IPS-18a (cell line): ENCODE measurements at regions not wholly inside any gene's neighbourhood (a gene's known extent, or its start where the extent isn't known, plus 50 kb on each side); places are given as distances from the start of the nearest gene placed in this dataset.

Source experiments
- H3K27ac ChIP-seq: one replicate; pipeline ENCODE4 v1.5.1; 2013; ENCODE audit warnings: low read length
- H3K27me3 ChIP-seq: one replicate; pipeline ENCODE4 v1.6.1; 2013; ENCODE audit warnings: mild to moderate bottlenecking, low read length; ENCODE audit not compliant: control insufficient read depth, insufficient read depth
- H3K36me3 ChIP-seq: one replicate; pipeline ENCODE4 v1.6.1; 2013; ENCODE audit warnings: low read depth, low read length; ENCODE audit not compliant: control insufficient read depth
- H3K4me1 ChIP-seq: one replicate; pipeline ENCODE4 v1.6.1; 2013; ENCODE audit warnings: low read depth, low read length; ENCODE audit not compliant: control insufficient read depth
- H3K4me3 ChIP-seq: one replicate; pipeline ENCODE4 v1.5.1; 2013; ENCODE audit warnings: low read length
- H3K9ac ChIP-seq: one replicate; pipeline ENCODE4 v1.6.1; 2013; ENCODE audit warnings: mild to moderate bottlenecking, low read length, moderate library complexity
- H3K9me3 ChIP-seq: one replicate; pipeline ENCODE4 v1.6.1; 2013; ENCODE audit warnings: low read depth, low read length; ENCODE audit not compliant: control insufficient read depth

DNA sequence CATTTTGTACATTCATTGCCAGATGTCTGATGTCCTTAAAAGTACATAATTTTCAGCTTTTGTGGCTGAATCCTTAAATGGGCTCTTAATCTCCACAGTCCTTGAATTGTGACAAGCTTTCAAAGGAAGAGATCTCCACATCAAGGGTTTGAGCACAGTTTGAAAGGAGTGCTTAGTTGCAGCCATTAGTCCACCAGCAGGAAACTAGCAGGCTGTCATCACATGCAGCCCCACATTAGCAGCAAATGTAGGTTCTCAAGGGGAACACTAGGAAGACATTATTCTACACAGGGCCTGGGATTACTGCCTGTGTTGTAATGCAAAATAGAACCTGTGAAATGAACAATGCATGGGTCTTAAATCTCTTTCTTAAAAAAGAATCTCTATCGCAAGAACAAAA is 173.2 kb downstream of the CBLL2 start:
- Histone ChIP-seq H3K4me3 (no peak overlapping the region), H3K36me3 (no peaks in the 10 kb centered on the region), H3K9me3 (peaks cover 11% of the 10 kb centered on the region), H3K4me1 (no peaks in the 10 kb centered on the region), H3K27ac (no peak overlapping the region), H3K9ac (no peak overlapping the region), H3K27me3 (no peaks in the 10 kb centered on the region)

DNA sequence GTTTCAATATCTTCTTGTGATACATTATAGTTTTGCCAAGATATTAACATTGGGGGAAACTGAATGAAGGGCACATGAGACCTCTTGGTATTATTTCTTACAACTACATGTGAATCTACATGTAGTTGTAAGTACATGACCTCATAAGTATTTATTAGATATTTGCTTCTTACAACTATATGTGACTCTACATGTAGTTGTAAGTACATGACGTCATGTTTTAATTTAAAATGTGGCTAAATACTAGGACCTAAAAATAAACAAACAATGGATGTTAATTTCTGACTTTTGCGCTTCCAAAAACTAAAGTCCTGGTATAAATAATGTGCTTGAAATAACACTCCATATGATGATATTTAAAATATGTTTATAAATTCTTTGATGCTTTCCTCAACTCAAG is 190.2 kb downstream of the CBLL2 start:
- H3K27ac ChIP-seq = no peak overlapping the region
- H3K9ac ChIP-seq = no peak overlapping the region
- no peaks in the 10 kb centered on the region for H3K27me3 ChIP-seq

GRCh38 chrX:22467571-22467970 is 194.9 kb downstream of the CBLL2 start:
- Histone ChIP-seq H3K9ac (no peak overlapping the region), H3K4me3 (no peak overlapping the region), H3K4me1 (no peaks in the 10 kb centered on the region), H3K27ac (no peak overlapping the region), H3K36me3 (no peaks in the 10 kb centered on the region), H3K9me3 (peaks cover 14% of the 10 kb centered on the region), H3K27me3 (no peaks in the 10 kb centered on the region)

More for the DNA sequence above, 190.2 kb downstream of the CBLL2 start:
- H3K4me1 ChIP-seq = no peaks in the 10 kb centered on the region
- peaks cover 35% of the 10 kb centered on the region for H3K9me3 ChIP-seq
- no peak overlapping the region for H3K4me3 ChIP-seq
- no peaks in the 10 kb centered on the region for H3K36me3 ChIP-seq

- Histone ChIP-seq H3K9ac (no peak overlapping the region), H3K4me1 (no peaks in the 10 kb centered on the region), H3K4me3 (no peak overlapping the region), H3K27ac (no peak overlapping the region), H3K9me3 (peaks cover 18% of the 10 kb centered on the region), H3K36me3 (no peaks in the 10 kb centered on the region), H3K27me3 (no peaks in the 10 kb centered on the region)
These were observed 208.7 kb downstream of the CBLL2 start for GRCh38 chrX:22481436-22481835.

- H3K36me3 ChIP-seq = no peaks in the 10 kb centered on the region
- H3K4me1 ChIP-seq = no peaks in the 10 kb centered on the region
- no peak overlapping the region for H3K9ac ChIP-seq
- H3K9me3 ChIP-seq = peaks cover 23% of the 10 kb centered on the region
- no peak overlapping the region for H3K27ac ChIP-seq
- no peaks in the 10 kb centered on the region for H3K27me3 ChIP-seq
- no peak overlapping the region for H3K4me3 ChIP-seq
These were observed 213.6 kb downstream of the CBLL2 start for GRCh38 chrX:22486296-22486695.

DNA sequence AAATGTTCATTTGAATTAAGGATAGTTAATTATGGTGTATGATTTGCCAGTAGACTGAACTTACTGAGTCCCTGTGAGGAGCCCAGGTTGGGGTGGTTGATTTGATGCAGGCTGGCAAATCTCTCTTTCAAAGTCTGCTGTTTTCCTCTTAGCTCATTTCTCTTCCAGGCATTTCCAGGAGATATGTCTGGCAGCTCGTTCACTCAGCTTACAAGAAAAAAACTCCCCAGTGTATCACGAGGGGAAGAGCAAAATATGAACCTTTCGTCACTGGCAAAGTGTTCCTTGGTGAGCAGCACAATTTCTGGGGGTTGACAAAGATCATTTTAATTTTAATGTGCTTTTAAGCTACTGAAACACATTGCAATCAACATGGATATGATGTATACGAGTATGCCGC is 244.2 kb downstream of the CBLL2 start:
- Histone ChIP-seq H3K27ac (no peak overlapping the region), H3K9me3 (peaks cover 4% of the 10 kb centered on the region), H3K36me3 (no peaks in the 10 kb centered on the region), H3K4me3 (no peak overlapping the region), H3K9ac (no peak overlapping the region), H3K4me1 (no peaks in the 10 kb centered on the region), H3K27me3 (no peaks in the 10 kb centered on the region)

DNA sequence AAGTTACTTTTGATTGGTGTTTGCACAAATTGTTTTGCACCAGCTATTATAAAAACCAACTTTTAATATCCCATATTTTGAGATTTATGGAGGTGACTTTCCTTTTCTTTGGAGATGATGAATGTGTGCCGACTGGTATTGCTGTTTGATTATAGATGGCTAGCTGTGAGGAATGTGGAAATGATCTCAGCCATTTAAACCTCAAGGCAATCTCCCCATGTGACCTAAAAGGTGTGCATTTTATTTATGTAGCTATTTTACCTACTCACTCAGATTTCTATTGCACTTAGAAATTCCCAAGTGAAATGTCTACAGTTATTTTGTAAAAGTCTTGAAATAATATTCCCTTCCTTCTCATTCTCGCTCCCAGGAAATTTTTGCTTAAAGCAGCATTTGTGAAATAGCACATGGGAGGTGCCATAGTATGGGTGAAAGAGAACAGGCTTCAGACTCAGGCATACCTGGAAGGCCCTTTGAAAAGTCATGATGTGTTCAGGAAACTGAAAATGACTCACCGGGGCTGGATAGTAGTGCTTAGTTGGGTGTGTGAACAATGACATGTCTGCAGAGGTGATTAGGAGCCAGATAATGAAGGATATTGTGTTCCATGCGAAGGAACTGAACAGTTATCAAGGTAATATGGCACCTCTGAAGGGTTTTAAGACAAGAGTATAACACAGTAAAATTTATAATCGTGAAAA is 247.6 kb downstream of the CBLL2 start:
- H3K27me3 ChIP-seq = no peaks in the 10 kb centered on the region
- no peaks in the 10 kb centered on the region for H3K4me1 ChIP-seq
- no peak overlapping the region for H3K27ac ChIP-seq
- no peak overlapping the region for H3K9ac ChIP-seq
- H3K36me3 ChIP-seq = no peaks in the 10 kb centered on the region
- no peak overlapping the region for H3K4me3 ChIP-seq
- peaks cover 4% of the 10 kb centered on the region for H3K9me3 ChIP-seq

DNA sequence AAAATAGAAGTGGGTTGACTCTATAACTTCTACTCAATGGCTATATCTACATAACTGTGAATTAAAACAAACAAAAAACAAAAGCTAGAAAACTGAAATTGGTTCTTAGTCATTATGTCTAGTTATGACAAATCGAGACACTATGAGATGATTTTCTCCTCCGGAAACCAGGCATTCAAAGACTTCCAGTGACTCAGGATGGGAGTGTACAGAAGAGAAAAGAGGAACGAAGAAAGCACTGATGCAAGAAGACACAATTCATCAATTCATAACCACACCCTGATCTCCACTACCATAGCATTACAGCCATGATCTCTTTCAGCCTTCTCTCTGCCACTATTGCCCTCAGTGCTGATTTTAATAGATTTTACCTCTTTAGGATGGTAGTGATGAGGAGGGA is 253.6 kb downstream of the CBLL2 start:
- Histone ChIP-seq H3K36me3 (no peaks in the 10 kb centered on the region), H3K9ac (no peak overlapping the region), H3K27me3 (no peaks in the 10 kb centered on the region), H3K9me3 (peaks cover 10% of the 10 kb centered on the region), H3K4me3 (no peak overlapping the region), H3K4me1 (no peaks in the 10 kb centered on the region), H3K27ac (no peak overlapping the region)

DNA sequence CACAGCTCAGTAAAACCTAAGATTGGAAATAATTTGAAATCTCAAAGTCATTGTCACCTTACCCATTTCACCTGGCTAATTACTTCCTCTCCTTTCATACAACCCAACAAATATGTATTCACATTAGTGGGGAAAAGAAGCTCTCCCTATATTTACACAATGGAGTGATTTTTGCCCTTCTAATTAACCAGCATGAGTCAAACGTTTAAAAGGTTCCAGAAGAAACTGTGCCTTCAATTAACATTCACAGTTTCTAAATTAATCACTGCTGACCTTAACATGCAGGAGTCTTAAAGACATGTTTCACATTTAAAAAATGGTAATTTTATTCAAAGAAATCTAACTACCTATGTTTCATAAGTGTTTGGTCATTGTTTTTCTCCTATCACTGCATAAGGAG is 254.6 kb downstream of the CBLL2 start:
- Histone ChIP-seq H3K27me3 (no peaks in the 10 kb centered on the region), H3K27ac (no peak overlapping the region), H3K9ac (no peak overlapping the region), H3K4me1 (no peaks in the 10 kb centered on the region), H3K36me3 (no peaks in the 10 kb centered on the region), H3K4me3 (no peak overlapping the region), H3K9me3 (peaks cover 10% of the 10 kb centered on the region)

DNA sequence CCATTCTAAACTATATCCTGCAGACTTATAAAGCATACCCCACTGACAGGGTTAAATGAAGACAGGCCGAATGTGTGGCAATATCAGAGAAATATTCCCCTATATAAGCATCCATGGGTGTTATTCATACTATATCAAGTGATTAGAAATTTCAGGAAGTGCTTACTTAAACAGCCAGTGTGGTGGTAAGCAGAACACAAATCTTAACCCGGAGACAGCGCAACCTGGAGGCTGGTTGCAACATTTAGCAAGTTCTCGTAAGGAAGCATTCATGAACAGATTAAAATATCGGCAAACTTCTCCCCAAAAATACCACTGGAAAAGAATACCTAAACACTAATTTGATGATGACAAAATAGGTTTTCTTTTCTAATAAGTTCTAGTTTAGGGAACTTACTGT is 261.2 kb downstream of the CBLL2 start:
- Histone ChIP-seq H3K4me1 (no peaks in the 10 kb centered on the region), H3K27me3 (no peaks in the 10 kb centered on the region), H3K9me3 (peaks cover 10% of the 10 kb centered on the region), H3K4me3 (no peak overlapping the region), H3K36me3 (no peaks in the 10 kb centered on the region), H3K27ac (no peak overlapping the region), H3K9ac (no peak overlapping the region)

DNA sequence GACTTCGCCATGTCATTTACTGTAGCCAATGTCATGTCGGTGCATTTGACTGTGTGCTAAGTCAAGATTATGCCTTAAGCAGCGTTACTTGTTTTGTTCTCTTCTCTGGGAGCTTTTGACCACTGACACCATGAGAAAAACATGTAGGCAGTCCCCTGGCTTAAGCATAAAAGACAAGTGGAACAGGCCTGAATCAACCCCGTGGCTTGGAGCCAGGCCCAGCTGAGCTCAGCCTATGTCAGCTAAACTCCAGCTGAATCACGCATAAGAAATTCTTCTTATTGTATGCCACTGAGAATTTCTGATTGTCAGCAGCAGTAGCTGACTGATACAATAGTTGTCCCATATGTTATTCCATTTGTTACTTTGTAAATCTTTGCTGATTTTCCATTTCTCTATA is 261.9 kb downstream of the CBLL2 start:
- Histone ChIP-seq H3K9ac (no peak overlapping the region), H3K4me1 (no peaks in the 10 kb centered on the region), H3K27me3 (no peaks in the 10 kb centered on the region), H3K36me3 (no peaks in the 10 kb centered on the region), H3K9me3 (peaks cover 11% of the 10 kb centered on the region), H3K27ac (no peak overlapping the region), H3K4me3 (no peak overlapping the region)

DNA sequence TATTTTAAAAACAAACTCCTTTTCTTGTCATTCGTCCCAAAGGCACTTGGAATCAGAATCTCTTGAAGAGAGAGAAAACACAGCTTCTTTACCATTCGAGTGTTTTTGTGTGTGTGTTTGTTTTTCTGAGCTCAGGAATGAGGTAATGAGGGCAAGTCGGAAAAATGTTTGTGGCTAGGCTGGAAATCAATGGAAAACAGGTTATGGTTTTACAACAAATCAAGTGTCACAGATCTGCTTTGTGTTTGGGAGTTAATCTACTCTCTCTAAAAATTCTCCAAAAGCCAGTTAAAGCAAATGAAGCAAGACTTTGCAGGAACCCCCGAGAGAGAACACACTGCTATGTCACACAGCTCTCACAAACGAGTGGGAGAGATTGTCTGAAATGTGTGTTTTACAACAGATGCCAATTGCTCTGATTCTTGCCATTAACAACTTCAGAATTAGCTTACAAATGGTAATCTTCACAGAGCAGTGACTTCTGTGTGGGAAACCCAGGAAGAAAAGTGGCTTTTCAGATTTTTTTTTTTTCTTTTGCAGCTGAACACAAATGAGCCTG is 264.1 kb downstream of the CBLL2 start:
- Histone ChIP-seq H3K27me3 (no peaks in the 10 kb centered on the region), H3K9ac (no peak overlapping the region), H3K9me3 (peaks cover 16% of the 10 kb centered on the region), H3K4me1 (no peaks in the 10 kb centered on the region), H3K27ac (no peak overlapping the region), H3K4me3 (no peak overlapping the region), H3K36me3 (no peaks in the 10 kb centered on the region)
